Motor neuron (in vitro differentiated cells): ENCODE measurements at regions not wholly inside any gene's neighbourhood (a gene's known extent, or its start where the extent isn't known, plus 50 kb on each side); places are given as distances from the start of the nearest gene placed in this dataset.

Source experiments
- ATAC-seq, 8 experiments: fragments of 200-7000 bp; cut with Tn5 transposase; replicated peaks in 6 of 8; 2 replicates each; pipeline ENCODE4 v1.8.0; 2021; ENCODE audit warnings: mild to moderate bottlenecking in 8 of 8, moderate library complexity in 8 of 8
- H3K27ac ChIP-seq, 2 donors: fragments of 250-450 bp; sonication (Bioruptor Pico); 2 replicates each; pipeline ENCODE4 v1.9.0; 2021; ENCODE audit warnings: antibody characterized with exemption in 2 of 2, mild to moderate bottlenecking in 2 of 2, moderate library complexity in 1 of 2
- H3K4me1 ChIP-seq, 2 donors: fragments of 250-450 bp; sonication (Bioruptor Pico); replicated peaks in 1 of 2; 2 replicates each; pipeline ENCODE4 v1.6.1; 2021; ENCODE audit warnings: antibody characterized with exemption in 2 of 2, mild to moderate bottlenecking in 2 of 2, moderate library complexity in 1 of 2
- H3K4me3 ChIP-seq, 5 donors: fragments of 250-450 bp; sonication (Bioruptor Pico); 2 replicates each; pipeline ENCODE4 v1.9.0; 2021; ENCODE audit warnings: antibody characterized with exemption in 5 of 5, mild to moderate bottlenecking in 5 of 5, moderate library complexity in 4 of 5
- WGBS, 10 experiments: fragments of 450-650 bp; shearing (Covaris generic); methylation state at CpG; one replicate each; pipeline ENCODE4 v1.0.0; 2022; 5-methylcytosine and 5-hydroxymethylcytosine counted together
- in situ Hi-C, 9 experiments: fragments of 400-800 bp; cut with MboI; loops; one replicate each; pipeline ENCODE4 v1.15.0; 2021; ENCODE audit warnings: low sequenced_read_pairs in 9 of 9, low pct_unique_long_range_greater_than_20kb in 2 of 9; ENCODE audit not compliant: unreplicated experiment in 9 of 9

DNA sequence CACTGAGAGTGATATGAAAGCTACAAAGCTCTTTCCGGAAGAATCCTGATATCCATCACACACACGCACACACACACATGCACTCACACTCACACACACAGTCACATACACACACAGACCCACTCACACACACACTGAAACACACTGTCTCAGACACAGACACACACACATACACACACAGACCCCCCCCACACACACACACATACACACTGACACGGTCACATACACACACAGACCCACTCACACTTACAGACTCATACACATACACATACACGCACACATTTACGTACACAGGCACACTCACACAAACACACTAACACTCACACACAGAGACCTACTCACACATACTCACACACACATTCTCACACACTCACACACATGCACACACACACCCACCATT, 58.6 kb downstream of the LIG4 start:
- H3K4me3 ChIP-seq = no peak overlapping the region
- no peak overlapping the region for H3K27ac ChIP-seq
- 64 to 97% (median 79%) methylated on average over 2 to 5 of the region's 5 CpGs; no CpG with 5 or more reads in 5 of the 10 experiments for WGBS, 10 experiments
- no peak for ATAC-seq
- H3K4me1 ChIP-seq = no peaks in the 10 kb centered on the region
- in situ Hi-C loops = loop anchor here in 4 of 9 experiments (25.0 kb wide), 1 partner anchor 944 kb away; no protein-coding TSS in a partner anchor

DNA sequence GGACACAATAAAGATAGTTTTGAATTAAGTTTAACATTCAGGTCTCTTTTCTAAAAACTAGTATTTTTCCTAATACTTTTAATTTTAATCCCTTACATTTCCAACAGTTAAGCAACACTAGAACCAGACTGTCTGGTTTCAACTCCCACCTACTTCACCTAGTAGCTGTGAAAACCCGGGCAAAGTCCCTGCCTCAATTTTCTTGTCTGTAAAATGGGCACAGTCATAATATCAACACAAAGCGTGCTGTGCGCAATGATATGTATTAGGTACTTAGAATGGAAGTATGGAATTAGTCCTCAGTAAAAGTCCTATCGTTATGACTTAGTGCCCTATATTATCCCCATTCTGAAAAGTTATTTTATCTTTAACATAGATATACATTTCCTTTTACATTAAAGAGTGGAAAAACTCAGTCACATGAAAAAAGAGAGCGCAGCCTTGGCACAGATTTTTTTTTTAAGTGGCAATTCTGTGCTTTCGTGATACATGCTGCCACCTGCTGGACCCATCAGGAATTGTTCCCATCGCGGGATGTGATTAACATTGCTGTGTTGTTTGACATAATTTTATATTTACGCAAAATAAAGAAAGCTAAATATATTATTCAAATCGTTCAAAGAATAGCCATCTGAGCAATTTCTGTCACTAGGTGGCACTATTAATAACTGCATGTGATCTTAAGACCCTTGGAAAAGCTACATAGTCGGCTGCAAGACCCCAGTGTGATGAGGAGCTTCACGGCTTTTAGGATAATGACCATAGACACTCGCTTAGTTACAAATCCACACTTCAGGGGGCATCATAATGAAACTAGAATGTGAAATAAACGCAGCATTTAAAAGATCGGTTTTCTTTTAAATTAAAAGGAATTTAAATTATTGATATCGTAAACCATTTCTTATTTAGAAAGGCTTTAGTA, 59.9 kb downstream of the LIG4 start:
- no peaks in the 10 kb centered on the region for H3K4me1 ChIP-seq
- no peak overlapping the region for H3K27ac ChIP-seq
- WGBS, 10 experiments = 32 to 54% (median 46%) methylated on average over 5 to 16 of the region's 16 CpGs
- peak in 1 of 8 experiments; percentile 59 for ATAC-seq
- in situ Hi-C loops = loop anchor here in 4 of 9 experiments (25.0 kb wide), 1 partner anchor 943 kb away; no protein-coding TSS in a partner anchor
- H3K4me3 ChIP-seq = no peak overlapping the region

- in situ Hi-C loops = loop anchor here in 4 of 9 experiments (25.0 kb wide), 1 partner anchor 942 kb away; no protein-coding TSS in a partner anchor
- Histone ChIP-seq H3K27ac (no peak overlapping the region), H3K4me1 (no peaks in the 10 kb centered on the region), H3K4me3 (no peak overlapping the region)
- 13 to 100% (median 86%) methylated on average over 1 of the region's 1 CpG; no CpG with 5 or more reads in 3 of the 10 experiments for WGBS, 10 experiments
- no peak for ATAC-seq
Measured at GRCh38 chr13:108154421-108154858, 60.9 kb downstream of the LIG4 start.

GRCh38 chr13:108146642-108147041, 68.7 kb downstream of the LIG4 start:
- Histone ChIP-seq H3K4me1 (peaks cover 0 to 12% of the 10 kb centered on the region in 2 donors), H3K27ac (no peak overlapping the region), H3K4me3 (no peak overlapping the region)
- ATAC-seq = no peak
- in situ Hi-C loops = no loop called here
- WGBS, 10 experiments = 0 to 80% (median 67%) methylated on average over 1 to 2 of the region's 2 CpGs; no CpG with 5 or more reads in 1 of the 10 experiments

- Histone ChIP-seq H3K27ac (no peak overlapping the region), H3K4me3 (no peak overlapping the region), H3K4me1 (peaks cover 0 to 13% of the 10 kb centered on the region in 2 donors)
- in situ Hi-C loops = no loop called here
- peak in 5 of 8 experiments; percentile 12 to 71 (median 59) for ATAC-seq
- 0 to 100% (median 75%) methylated on average over 1 to 4 of the region's 4 CpGs; no CpG with 5 or more reads in 1 of the 10 experiments for WGBS, 10 experiments
Measured at GRCh38 chr13:108142702-108143436, 72.5 kb downstream of the LIG4 start.

GRCh38 chr13:108137176-108137575, 78.2 kb downstream of the LIG4 start:
- WGBS, 10 experiments = 29 to 88% (median 76%) methylated on average over 1 of the region's 1 CpG; no CpG with 5 or more reads in 4 of the 10 experiments

DNA sequence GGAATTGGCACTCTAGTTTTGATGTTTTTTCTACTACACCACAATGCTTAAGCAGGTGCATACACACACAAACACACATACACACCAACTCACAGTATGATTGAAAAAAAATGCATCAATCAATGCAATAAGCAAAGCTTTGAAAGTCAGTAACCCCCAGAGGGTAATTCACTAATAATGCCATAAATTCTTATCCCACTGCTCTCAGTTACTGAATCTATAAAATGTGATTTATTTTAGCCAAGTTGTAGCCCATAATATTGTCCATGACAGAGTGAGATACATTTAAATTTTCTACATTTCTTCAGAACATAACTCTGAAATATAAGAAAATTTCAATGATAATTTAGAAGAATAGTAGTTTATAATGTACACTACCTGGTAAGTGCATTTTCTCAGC, 87.9 kb downstream of the LIG4 start:
- Histone ChIP-seq H3K4me3 (no peak overlapping the region), H3K27ac (no peak overlapping the region), H3K4me1 (peaks cover 6 to 23% of the 10 kb centered on the region in 2 donors)
- peak in 3 of 8 experiments; percentile 75 to 89 (median 76) for ATAC-seq
- in situ Hi-C loops = no loop called here

More at GRCh38 chr13:108137176-108137575, 78.2 kb downstream of the LIG4 start:
- no peak overlapping the region for H3K4me3 ChIP-seq
- H3K27ac ChIP-seq = no peak overlapping the region
- in situ Hi-C loops = no loop called here
- H3K4me1 ChIP-seq = peaks cover 0 to 15% of the 10 kb centered on the region in 2 donors
- peak in 4 of 8 experiments; percentile 37 to 63 (median 54) for ATAC-seq

DNA sequence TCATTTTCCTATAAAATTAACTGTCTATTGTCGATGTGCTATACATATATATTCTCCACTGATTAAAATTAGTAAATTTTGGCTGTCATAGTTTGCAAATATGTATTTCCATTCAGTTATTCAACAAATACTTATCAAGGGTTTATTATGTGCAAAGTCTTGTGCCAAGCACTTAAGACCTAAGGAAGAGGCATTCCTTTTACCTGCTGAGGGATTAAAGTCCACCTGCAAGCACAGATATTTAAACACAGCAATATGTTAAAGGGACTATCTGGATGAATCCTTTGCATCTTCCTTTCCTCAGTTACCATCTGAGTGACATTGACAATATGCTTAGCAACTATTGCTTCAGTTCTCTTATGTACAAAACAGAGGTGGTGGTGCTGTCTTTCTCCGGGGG, 89.3 kb downstream of the LIG4 start:
- ATAC-seq = no peak
- H3K4me3 ChIP-seq = no peak overlapping the region
- WGBS, 10 experiments = 0 to 100% (median 94%) methylated on average over 1 to 2 of the region's 2 CpGs; no CpG with 5 or more reads in 1 of the 10 experiments

GRCh38 chr13:108121406-108121805, 93.9 kb downstream of the LIG4 start:
- in situ Hi-C loops = no loop called here
- no peak overlapping the region for H3K27ac ChIP-seq
- no peak overlapping the region for H3K4me3 ChIP-seq
- WGBS, 10 experiments = 0 to 100% (median 82%) methylated on average over 1 of the region's 1 CpG; no CpG with 5 or more reads in 4 of the 10 experiments
- ATAC-seq = peak in 1 of 8 experiments; percentile 22
- peaks cover 0 to 11% of the 10 kb centered on the region in 2 donors for H3K4me1 ChIP-seq

More for the DNA sequence above, 89.3 kb downstream of the LIG4 start:
- peaks cover 6 to 23% of the 10 kb centered on the region in 2 donors for H3K4me1 ChIP-seq
- in situ Hi-C loops = no loop called here
- H3K27ac ChIP-seq = no peak overlapping the region

GRCh38 chr13:108120856-108121255, 94.5 kb downstream of the LIG4 start:
- no peak overlapping the region for H3K4me3 ChIP-seq
- peak overlapping the region in 1 of 2 donors; percentile 14 for H3K27ac ChIP-seq
- ATAC-seq = peak in 5 of 8 experiments; percentile 7 to 51 (median 15)
- 10 to 73% (median 46%) methylated on average over 3 to 6 of the region's 7 CpGs; no CpG with 5 or more reads in 2 of the 10 experiments for WGBS, 10 experiments
- peaks cover 0 to 14% of the 10 kb centered on the region in 2 donors for H3K4me1 ChIP-seq
- in situ Hi-C loops = no loop called here

- Histone ChIP-seq H3K27ac (peak overlapping the region; percentile 57 to 69), H3K4me3 (no peak overlapping the region), H3K4me1 (peaks cover 0 to 14% of the 10 kb centered on the region in 2 donors)
- 0 to 100% (median 43%) methylated on average over 1 to 6 of the region's 6 CpGs; no CpG with 5 or more reads in 3 of the 10 experiments for WGBS, 10 experiments
- ATAC-seq = peak in 7 of 8 experiments; percentile 59 to 96 (median 89)
- in situ Hi-C loops = no loop called here
Measured at GRCh38 chr13:108120302-108120701, 95.0 kb downstream of the LIG4 start.

DNA sequence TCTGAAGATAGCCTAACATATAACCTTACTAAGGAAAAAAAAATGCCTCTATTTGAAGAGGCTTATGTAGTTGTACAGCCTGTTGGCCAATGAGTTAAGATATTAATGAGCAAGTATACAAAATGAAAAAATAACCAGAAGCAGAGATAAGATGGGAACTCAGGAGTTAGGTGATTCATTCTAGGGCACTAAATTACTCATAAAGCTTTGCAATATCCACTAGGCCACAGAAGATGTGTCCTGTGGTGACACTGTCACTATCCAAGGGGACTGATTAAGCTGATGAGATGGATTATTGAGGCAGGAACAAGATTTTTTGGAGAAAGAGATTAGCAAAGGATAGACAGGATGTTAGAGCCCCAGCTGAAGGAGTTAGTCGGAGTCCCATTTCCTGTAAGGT, 99.6 kb downstream of the LIG4 start:
- Histone ChIP-seq H3K4me3 (no peak overlapping the region), H3K4me1 (peaks cover 3 to 17% of the 10 kb centered on the region in 2 donors), H3K27ac (no peak overlapping the region)
- in situ Hi-C loops = no loop called here
- no peak for ATAC-seq
- WGBS, 10 experiments = 0 to 100% (median 60%) methylated on average over 1 of the region's 1 CpG; no CpG with 5 or more reads in 4 of the 10 experiments
